Neural cell (in vitro differentiated cells): ENCODE measurements at regions not wholly inside any gene's neighbourhood (a gene's known extent, or its start where the extent isn't known, plus 50 kb on each side); places are given as distances from the start of the nearest gene placed in this dataset.

Experiments
- H2AFZ ChIP-seq: fragments of 200-600, 300-800 bp; sonication (generic), shearing (Covaris generic); 2 replicates; pipeline ENCODE4 v1.6.0; 2014; ENCODE audit warnings: low read depth, mild to moderate bottlenecking, antibody characterized with exemption, low read length, moderate library complexity
- H3F3A ChIP-seq: fragments of 200-600 bp; shearing (Covaris generic); 2 replicates; pipeline ENCODE4 v1.6.1; 2016; ENCODE audit warnings: mild to moderate bottlenecking, moderate library complexity, mixed read lengths, antibody characterized with exemption, low read length; ENCODE audit not compliant: insufficient read depth, poor library complexity, severe bottlenecking
- H3K27ac ChIP-seq: fragments of 200-600, 300-800 bp; sonication (generic), shearing (Covaris generic); 2 replicates; pipeline ENCODE4 v1.5.1; 2014; ENCODE audit warnings: mild to moderate bottlenecking, low read length, moderate library complexity
- H3K27me3 ChIP-seq: fragments of 300-800, 200-600 bp; sonication (generic), shearing (Covaris generic); 2 replicates; pipeline ENCODE4 v1.6.0; 2014; ENCODE audit warnings: mild to moderate bottlenecking, low read depth, low read length, moderate library complexity; ENCODE audit not compliant: insufficient read depth
- H3K36me3 ChIP-seq: fragments of 300-800, 200-600 bp; sonication (generic), shearing (Covaris generic); 2 replicates; pipeline ENCODE4 v1.5.1; 2014; ENCODE audit warnings: mild to moderate bottlenecking, antibody characterized with exemption, low read length, moderate library complexity; ENCODE audit not compliant: insufficient read depth
- H3K4me2 ChIP-seq: fragments of 300-800, 200-600 bp; sonication (generic), shearing (Covaris generic); 2 replicates; pipeline ENCODE4 v1.6.0; 2014; ENCODE audit warnings: mild to moderate bottlenecking, low read length
- H3K4me3 ChIP-seq: fragments of 300-800, 200-600 bp; sonication (generic), shearing (Covaris generic); 2 replicates; pipeline ENCODE4 v1.5.1; 2014; ENCODE audit warnings: mild to moderate bottlenecking, low read length, moderate library complexity
- H3K79me2 ChIP-seq: fragments of 200-600 bp; shearing (Covaris generic); replicated peaks from 2 replicates; pipeline ENCODE4 v1.6.0; 2014; ENCODE audit warnings: mild to moderate bottlenecking, low read length, moderate library complexity; ENCODE audit not compliant: insufficient read depth
- H3K9ac ChIP-seq: fragments of 300-800, 200-600 bp; sonication (generic), shearing (Covaris generic); 2 replicates; pipeline ENCODE4 v1.6.1; 2016; ENCODE audit warnings: mild to moderate bottlenecking, low read length, mixed read lengths
- H3K9me2 ChIP-seq: fragments of 200-600 bp; shearing (Covaris generic); 2 replicates; pipeline ENCODE4 v1.6.1; 2016; ENCODE audit warnings: mild to moderate bottlenecking, low read length, mixed read lengths; ENCODE audit not compliant: insufficient read depth
- H3K9me3 ChIP-seq: fragments of 200-600, 300-800 bp; sonication (generic), shearing (Covaris generic); 2 replicates; pipeline ENCODE4 v1.6.1; 2016; ENCODE audit warnings: mild to moderate bottlenecking, mixed run types, low read length, moderate library complexity, mixed read lengths
- H4K20me1 ChIP-seq: fragments of 200-600 bp; shearing (Covaris generic); 2 replicates; pipeline ENCODE4 v1.6.1; 2016; ENCODE audit warnings: mild to moderate bottlenecking, mixed run types; ENCODE audit not compliant: insufficient read depth
- EP300 ChIP-seq: fragments of 450-650 bp; conservative IDR thresholded peaks from 2 replicates; pipeline ENCODE4 v1.6.1; 2014; ENCODE audit warnings: antibody characterized with exemption, mild to moderate bottlenecking, moderate library complexity; ENCODE audit not compliant: poor library complexity, severe bottlenecking
- EZH2 ChIP-seq: fragments of 200-600, 300-800 bp; shearing (Covaris generic), sonication (generic); IDR thresholded peaks from 2 replicates; pipeline ENCODE4 v1.6.1; 2014; ENCODE audit warnings: antibody characterized with exemption, low read length, borderline replicate concordance, mild to moderate bottlenecking; ENCODE audit not compliant: insufficient read depth, poor library complexity, severe bottlenecking
- MXI1 ChIP-seq: fragments of 450-650 bp; conservative IDR thresholded peaks from 2 replicates; pipeline ENCODE4 v1.6.1; 2014; ENCODE audit warnings: antibody characterized with exemption, mild to moderate bottlenecking; ENCODE audit not compliant: poor library complexity, severe bottlenecking
- POLR2AphosphoS5 ChIP-seq: IDR thresholded peaks from 2 replicates; pipeline ENCODE4 v1.6.1; 2012
- RAD21 ChIP-seq: fragments of 450-650 bp; conservative IDR thresholded peaks from 2 replicates; pipeline ENCODE4 v1.6.1; 2014; ENCODE audit warnings: antibody characterized with exemption, mild to moderate bottlenecking, moderate library complexity
- SMC3 ChIP-seq: fragments of 450-650 bp; conservative IDR thresholded peaks from 2 replicates; pipeline ENCODE4 v1.6.1; 2014; ENCODE audit warnings: antibody characterized with exemption, mild to moderate bottlenecking, moderate library complexity; ENCODE audit not compliant: poor library complexity
- TAF1 ChIP-seq: IDR thresholded peaks from 2 replicates; pipeline ENCODE4 v1.6.1; 2012; ENCODE audit warnings: low read depth
- TF ChIP-seq, protein P1 (sequence below): fragments of 450-650 bp; IDR thresholded peaks from 2 replicates; pipeline ENCODE4 v1.5.1; 2014; ENCODE audit warnings: antibody characterized with exemption, mild to moderate bottlenecking, moderate library complexity; ENCODE audit not compliant: poor library complexity, severe bottlenecking
- TF ChIP-seq, protein P2 (sequence below): IDR thresholded peaks from 2 replicates; pipeline ENCODE4 v1.6.1; 2012; ENCODE audit warnings: borderline replicate concordance

DNA sequence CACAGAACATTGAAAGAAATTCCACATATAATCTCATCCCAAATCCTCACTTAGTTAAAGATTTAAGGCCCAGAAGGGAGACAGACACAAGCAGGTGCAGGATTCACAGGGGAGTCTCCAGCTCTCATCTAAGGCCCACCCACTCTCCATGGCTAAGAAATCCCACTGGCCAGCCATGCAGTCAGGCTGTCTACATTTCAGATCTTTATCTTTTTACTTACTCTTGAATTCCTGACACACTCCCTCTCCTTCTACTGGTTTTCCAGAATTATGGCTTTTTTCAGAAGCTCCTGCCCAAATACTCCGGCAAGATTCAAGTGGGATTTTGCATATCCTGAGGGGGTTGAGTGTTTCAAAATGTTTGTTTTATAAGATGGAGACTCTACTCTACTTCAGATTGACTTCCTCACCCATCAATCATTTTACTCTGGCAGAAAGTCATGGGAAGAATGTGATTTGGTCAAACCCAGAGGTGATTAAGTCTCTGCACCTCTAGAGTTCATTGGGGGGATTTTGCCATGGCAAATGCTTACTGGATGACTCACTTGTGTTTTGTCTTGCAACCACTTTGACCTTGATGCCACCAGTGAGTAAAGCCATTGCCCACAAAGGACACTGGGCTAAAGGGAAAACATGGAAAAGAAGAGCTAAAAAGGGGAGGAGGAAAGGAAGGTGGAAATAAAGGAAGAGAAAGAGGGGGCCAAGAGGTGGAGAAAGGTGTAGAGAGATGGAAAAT lies 688.8 kb upstream of the SALL1 start:
- no peaks in the 10 kb centered on the region for H3K27me3 ChIP-seq
- H3K4me2 ChIP-seq = no peak overlapping the region
- no peaks in the 10 kb centered on the region for H3K79me2 ChIP-seq
- H3K9me3 ChIP-seq = no peaks in the 10 kb centered on the region
- H3K4me3 ChIP-seq = no peak overlapping the region
- H3K9me2 ChIP-seq = no peaks in the 10 kb centered on the region
- no peaks in the 10 kb centered on the region for H3F3A ChIP-seq
- H4K20me1 ChIP-seq = no peaks in the 10 kb centered on the region
- TF ChIP-seq RAD21 (no peak), SMC3 (no peak), TAF1 (no peak), EP300 (no peak), EZH2 (no peak), POLR2AphosphoS5 (no peak), MXI1 (no peak)
- TF ChIP-seq, protein P1, sequence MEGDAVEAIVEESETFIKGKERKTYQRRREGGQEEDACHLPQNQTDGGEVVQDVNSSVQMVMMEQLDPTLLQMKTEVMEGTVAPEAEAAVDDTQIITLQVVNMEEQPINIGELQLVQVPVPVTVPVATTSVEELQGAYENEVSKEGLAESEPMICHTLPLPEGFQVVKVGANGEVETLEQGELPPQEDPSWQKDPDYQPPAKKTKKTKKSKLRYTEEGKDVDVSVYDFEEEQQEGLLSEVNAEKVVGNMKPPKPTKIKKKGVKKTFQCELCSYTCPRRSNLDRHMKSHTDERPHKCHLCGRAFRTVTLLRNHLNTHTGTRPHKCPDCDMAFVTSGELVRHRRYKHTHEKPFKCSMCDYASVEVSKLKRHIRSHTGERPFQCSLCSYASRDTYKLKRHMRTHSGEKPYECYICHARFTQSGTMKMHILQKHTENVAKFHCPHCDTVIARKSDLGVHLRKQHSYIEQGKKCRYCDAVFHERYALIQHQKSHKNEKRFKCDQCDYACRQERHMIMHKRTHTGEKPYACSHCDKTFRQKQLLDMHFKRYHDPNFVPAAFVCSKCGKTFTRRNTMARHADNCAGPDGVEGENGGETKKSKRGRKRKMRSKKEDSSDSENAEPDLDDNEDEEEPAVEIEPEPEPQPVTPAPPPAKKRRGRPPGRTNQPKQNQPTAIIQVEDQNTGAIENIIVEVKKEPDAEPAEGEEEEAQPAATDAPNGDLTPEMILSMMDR = no peak
- TF ChIP-seq, protein P2, sequence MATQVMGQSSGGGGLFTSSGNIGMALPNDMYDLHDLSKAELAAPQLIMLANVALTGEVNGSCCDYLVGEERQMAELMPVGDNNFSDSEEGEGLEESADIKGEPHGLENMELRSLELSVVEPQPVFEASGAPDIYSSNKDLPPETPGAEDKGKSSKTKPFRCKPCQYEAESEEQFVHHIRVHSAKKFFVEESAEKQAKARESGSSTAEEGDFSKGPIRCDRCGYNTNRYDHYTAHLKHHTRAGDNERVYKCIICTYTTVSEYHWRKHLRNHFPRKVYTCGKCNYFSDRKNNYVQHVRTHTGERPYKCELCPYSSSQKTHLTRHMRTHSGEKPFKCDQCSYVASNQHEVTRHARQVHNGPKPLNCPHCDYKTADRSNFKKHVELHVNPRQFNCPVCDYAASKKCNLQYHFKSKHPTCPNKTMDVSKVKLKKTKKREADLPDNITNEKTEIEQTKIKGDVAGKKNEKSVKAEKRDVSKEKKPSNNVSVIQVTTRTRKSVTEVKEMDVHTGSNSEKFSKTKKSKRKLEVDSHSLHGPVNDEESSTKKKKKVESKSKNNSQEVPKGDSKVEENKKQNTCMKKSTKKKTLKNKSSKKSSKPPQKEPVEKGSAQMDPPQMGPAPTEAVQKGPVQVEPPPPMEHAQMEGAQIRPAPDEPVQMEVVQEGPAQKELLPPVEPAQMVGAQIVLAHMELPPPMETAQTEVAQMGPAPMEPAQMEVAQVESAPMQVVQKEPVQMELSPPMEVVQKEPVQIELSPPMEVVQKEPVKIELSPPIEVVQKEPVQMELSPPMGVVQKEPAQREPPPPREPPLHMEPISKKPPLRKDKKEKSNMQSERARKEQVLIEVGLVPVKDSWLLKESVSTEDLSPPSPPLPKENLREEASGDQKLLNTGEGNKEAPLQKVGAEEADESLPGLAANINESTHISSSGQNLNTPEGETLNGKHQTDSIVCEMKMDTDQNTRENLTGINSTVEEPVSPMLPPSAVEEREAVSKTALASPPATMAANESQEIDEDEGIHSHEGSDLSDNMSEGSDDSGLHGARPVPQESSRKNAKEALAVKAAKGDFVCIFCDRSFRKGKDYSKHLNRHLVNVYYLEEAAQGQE = no peak
- H3K36me3 ChIP-seq = no peaks in the 10 kb centered on the region
- H3K27ac ChIP-seq = no peak overlapping the region
- no peak overlapping the region for H3K9ac ChIP-seq
- H2AFZ ChIP-seq = no peak overlapping the region

DNA sequence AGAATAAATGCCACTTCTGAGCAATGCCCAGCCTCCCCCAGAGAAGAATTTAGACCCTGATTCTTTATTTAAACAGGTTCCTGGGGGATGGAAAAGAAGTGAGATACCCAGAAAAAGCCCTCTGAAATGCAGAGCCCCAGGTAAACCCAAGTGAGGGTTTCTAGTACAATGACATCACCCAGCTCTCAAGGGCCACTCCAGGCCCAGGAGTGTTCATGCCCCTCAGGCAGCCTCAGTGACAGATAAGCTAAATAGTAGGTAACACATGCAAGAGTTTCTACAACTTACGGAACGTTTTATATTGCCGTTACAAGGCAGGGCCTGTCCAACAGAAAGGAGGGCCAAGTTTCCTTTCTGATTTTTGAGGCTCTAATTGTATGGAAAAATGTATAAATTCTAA lies 683.7 kb upstream of the SALL1 start:
- Histone ChIP-seq H3K79me2 (no peaks in the 10 kb centered on the region), H3K27ac (no peak overlapping the region), H3K9me3 (no peaks in the 10 kb centered on the region), H3K4me2 (no peak overlapping the region), H3K4me3 (no peak overlapping the region), H3F3A (no peaks in the 10 kb centered on the region), H3K36me3 (no peaks in the 10 kb centered on the region), H3K9me2 (no peaks in the 10 kb centered on the region), H3K9ac (no peak overlapping the region), H2AFZ (no peak overlapping the region), H4K20me1 (no peaks in the 10 kb centered on the region), H3K27me3 (no peaks in the 10 kb centered on the region)
- TF ChIP-seq, protein P1 = no peak
- TF ChIP-seq POLR2AphosphoS5 (no peak), RAD21 (no peak), EZH2 (no peak), MXI1 (no peak), TAF1 (no peak), SMC3 (no peak), EP300 (no peak)
- TF ChIP-seq, protein P2 = no peak
